AG04450 (cell line): ENCODE measurements at regions not wholly inside any gene's neighbourhood (a gene's known extent, or its start where the extent isn't known, plus 50 kb on each side); places are given as distances from the start of the nearest gene placed in this dataset.

ENCODE experiments used
- CTCF ChIA-PET: fragments of 300-600, 350-600 bp; formaldehyde crosslinking; extraction: SDS; loops from one replicate; lab custom pipeline; 2022; ENCODE audit warnings: antibody characterized with exemption, inconsistent platforms; lab: Charles Lee
- POLR2A ChIA-PET: fragments of 350-600 bp; formaldehyde crosslinking; extraction: SDS; loops from one replicate; lab custom pipeline; 2021; ENCODE audit warnings: antibody characterized with exemption, inconsistent platforms; lab: Yijun Ruan, JAX
- DNase-seq: peaks from one replicate; pipeline ENCODE4 v3.0.0-alpha.2; 2011; ENCODE audit warnings: low read depth, low spot score
- H3K27ac ChIP-seq: one replicate; pipeline ENCODE4 v1.5.1; 2012; ENCODE audit warnings: low read depth, low read length, control low read depth
- H3K27me3 ChIP-seq: one replicate; pipeline ENCODE4 v1.6.0; 2012; ENCODE audit warnings: low read length; ENCODE audit not compliant: control insufficient read depth, insufficient read depth
- H3K4me3 ChIP-seq: 2 replicates; pipeline ENCODE4 v1.5.1; 2011; ENCODE audit warnings: mild to moderate bottlenecking, low read depth, low read length, control low read depth
- H3K9me3 ChIP-seq: 2 replicates; pipeline ENCODE4 v1.5.1; 2012; ENCODE audit warnings: low read length; ENCODE audit not compliant: control insufficient read depth, insufficient read depth
- CTCF ChIP-seq: IDR thresholded peaks from 2 replicates; pipeline ENCODE4 v1.5.1; 2011; ENCODE audit warnings: low read depth, low read length, control low read depth, inconsistent platforms

- no peak for TF ChIP-seq CTCF
- ChIA-PET CTCF (no interaction called here), POLR2A (no interaction called here)
Measured at GRCh38 chr22:47587361-47587760, 824.9 kb downstream of the TBC1D22A start.

GRCh38 chr22:47586946-47587345 lies 824.5 kb downstream of the TBC1D22A start:
- POLR2A ChIA-PET: no interaction called here
- no peak for DNase-seq
- Histone ChIP-seq H3K9me3 (peaks cover 45% of the 10 kb centered on the region), H3K27me3 (no peaks in the 10 kb centered on the region), H3K27ac (no peak overlapping the region), H3K4me3 (no peak overlapping the region)
- no peak for TF ChIP-seq CTCF
- CTCF ChIA-PET: no interaction called here

More at GRCh38 chr22:47587361-47587760, 824.9 kb downstream of the TBC1D22A start:
- no peak overlapping the region for H3K4me3 ChIP-seq
- H3K27me3 ChIP-seq: no peaks in the 10 kb centered on the region
- peaks cover 47% of the 10 kb centered on the region for H3K9me3 ChIP-seq
- DNase-seq: no peak
- H3K27ac ChIP-seq: no peak overlapping the region

GRCh38 chr22:47586038-47586437 lies 823.6 kb downstream of the TBC1D22A start:
- CTCF ChIA-PET: no interaction called here

GRCh38 chr22:47583959-47584562 lies 821.6 kb downstream of the TBC1D22A start:
- no peak overlapping the region for H3K4me3 ChIP-seq
- no peak overlapping the region for H3K27ac ChIP-seq
- ChIA-PET CTCF (no interaction called here), POLR2A (no interaction called here)
- no peak for TF ChIP-seq CTCF
- no peaks in the 10 kb centered on the region for H3K27me3 ChIP-seq
- H3K9me3 ChIP-seq: peaks cover 26% of the 10 kb centered on the region
- DNase-seq: no peak

More at GRCh38 chr22:47586038-47586437, 823.6 kb downstream of the TBC1D22A start:
- POLR2A ChIA-PET: no interaction called here
- Histone ChIP-seq H3K4me3 (no peak overlapping the region), H3K27me3 (no peaks in the 10 kb centered on the region), H3K9me3 (peaks cover 37% of the 10 kb centered on the region), H3K27ac (no peak overlapping the region)
- no peak for TF ChIP-seq CTCF
- DNase-seq: no peak

- CTCF ChIA-PET: no interaction called here
Measured at GRCh38 chr22:47582067-47582466, 819.6 kb downstream of the TBC1D22A start.

More at GRCh38 chr22:47582067-47582466, 819.6 kb downstream of the TBC1D22A start:
- TF ChIP-seq CTCF: no peak
- Histone ChIP-seq H3K4me3 (no peak overlapping the region), H3K9me3 (peaks cover 14% of the 10 kb centered on the region), H3K27ac (no peak overlapping the region), H3K27me3 (no peaks in the 10 kb centered on the region)
- POLR2A ChIA-PET: no interaction called here
- DNase-seq: no peak
